ENCODE measurements at regions not wholly inside any gene's neighbourhood (a gene's known extent, or its start where the extent isn't known, plus 50 kb on each side); places are given as distances from the start of the nearest gene placed in this dataset.

- TF ChIP-seq, protein P1, sequence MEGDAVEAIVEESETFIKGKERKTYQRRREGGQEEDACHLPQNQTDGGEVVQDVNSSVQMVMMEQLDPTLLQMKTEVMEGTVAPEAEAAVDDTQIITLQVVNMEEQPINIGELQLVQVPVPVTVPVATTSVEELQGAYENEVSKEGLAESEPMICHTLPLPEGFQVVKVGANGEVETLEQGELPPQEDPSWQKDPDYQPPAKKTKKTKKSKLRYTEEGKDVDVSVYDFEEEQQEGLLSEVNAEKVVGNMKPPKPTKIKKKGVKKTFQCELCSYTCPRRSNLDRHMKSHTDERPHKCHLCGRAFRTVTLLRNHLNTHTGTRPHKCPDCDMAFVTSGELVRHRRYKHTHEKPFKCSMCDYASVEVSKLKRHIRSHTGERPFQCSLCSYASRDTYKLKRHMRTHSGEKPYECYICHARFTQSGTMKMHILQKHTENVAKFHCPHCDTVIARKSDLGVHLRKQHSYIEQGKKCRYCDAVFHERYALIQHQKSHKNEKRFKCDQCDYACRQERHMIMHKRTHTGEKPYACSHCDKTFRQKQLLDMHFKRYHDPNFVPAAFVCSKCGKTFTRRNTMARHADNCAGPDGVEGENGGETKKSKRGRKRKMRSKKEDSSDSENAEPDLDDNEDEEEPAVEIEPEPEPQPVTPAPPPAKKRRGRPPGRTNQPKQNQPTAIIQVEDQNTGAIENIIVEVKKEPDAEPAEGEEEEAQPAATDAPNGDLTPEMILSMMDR (IDR thresholded peaks at IDR 0.05; ENCODE audit: insufficient read depth in 1 of 2, low read depth in 1 of 2, low read length in 1 of 2, severe bottlenecking in 1 of 2, unreplicated experiment in 1 of 2), result no peak
- intact Hi-C loops (cut with micrococcal nuclease; ENCODE audit: unreplicated experiment), result loop anchor here (1.0 kb wide), 4 partner anchors 15 to 169 kb away; no protein-coding TSS in a partner anchor
- H3K4me3 Mint-ChIP-seq (ENCODE audit: unreplicated experiment), result peak overlapping the region; percentile 53
- H3K36me3 Mint-ChIP-seq (ENCODE audit: insufficient read depth, unreplicated experiment), result peaks cover 14% of the 10 kb centered on the region
- H3K27ac Mint-ChIP-seq (ENCODE audit: unreplicated experiment), result peak overlapping the region; percentile 79
- peak; percentile 80 to 83 for DNase-seq
- peaks cover 25% of the 10 kb centered on the region for H3K4me1 Mint-ChIP-seq (ENCODE audit: low read depth, unreplicated experiment)
- no peaks in the 10 kb centered on the region for H3K9me3 Mint-ChIP-seq (ENCODE audit: unreplicated experiment)
- ChIA-PET POLR2A (interaction anchor here (0.6 kb wide), 1 partner anchor 129 kb away, joined by 3 read pairs; no protein-coding TSS in a partner anchor), CTCF (interaction anchor here (1.1 kb wide), 1 partner anchor 169 kb away, joined by 3 read pairs; no protein-coding TSS in a partner anchor)
- no peaks in the 10 kb centered on the region for H3K27me3 Mint-ChIP-seq (ENCODE audit: insufficient read depth, unreplicated experiment)
- H3K4me3 ChIP-seq (ENCODE audit: low read depth, low read length), result no peak overlapping the region
- no peaks in the 10 kb centered on the region for H3K36me3 ChIP-seq (ENCODE audit: control insufficient read depth, insufficient read depth, low read length)
- no peaks in the 10 kb centered on the region for H3K27me3 ChIP-seq (replicated peaks; ENCODE audit: control insufficient read depth, insufficient read depth, low read length)
- H3K4me1 ChIP-seq, result peaks cover 50% of the 10 kb centered on the region
- H3K9me3 ChIP-seq, result no peaks in the 10 kb centered on the region
- no TSS peak for BruUV-seq (replicated peaks)
Observed at GRCh38 chr12:46492471-46493085, 120.0 kb upstream of the SLC38A2 start.

- POLR2A ChIA-PET, result interaction anchor here (0.6 kb wide), 1 partner anchor 128 kb away, joined by 3 read pairs; no protein-coding TSS in a partner anchor
- no peak for DNase-seq
- H3K9me3 Mint-ChIP-seq (ENCODE audit: unreplicated experiment), result no peaks in the 10 kb centered on the region
- Histone ChIP-seq H3K27me3 (replicated peaks; ENCODE audit: control insufficient read depth, insufficient read depth, low read length) (no peaks in the 10 kb centered on the region), H3K36me3 (ENCODE audit: control insufficient read depth, insufficient read depth, low read length) (no peaks in the 10 kb centered on the region), H3K4me3 (ENCODE audit: low read depth, low read length) (no peak overlapping the region), H3K4me1 (peaks cover 50% of the 10 kb centered on the region), H3K9me3 (no peaks in the 10 kb centered on the region)
- CTCF ChIA-PET, result no interaction called here
- intact Hi-C loops (cut with micrococcal nuclease; ENCODE audit: unreplicated experiment), result no loop called here
- no peak overlapping the region for H3K27ac Mint-ChIP-seq (ENCODE audit: unreplicated experiment)
- no TSS peak for BruUV-seq (replicated peaks)
- TF ChIP-seq, protein P1 (IDR thresholded peaks at IDR 0.05; ENCODE audit: insufficient read depth in 1 of 2, low read depth in 1 of 2, low read length in 1 of 2, severe bottlenecking in 1 of 2, unreplicated experiment in 1 of 2), result no peak
- H3K4me3 Mint-ChIP-seq (ENCODE audit: unreplicated experiment), result no peak overlapping the region
- peaks cover 25% of the 10 kb centered on the region for H3K4me1 Mint-ChIP-seq (ENCODE audit: low read depth, unreplicated experiment)
- peaks cover 14% of the 10 kb centered on the region for H3K36me3 Mint-ChIP-seq (ENCODE audit: insufficient read depth, unreplicated experiment)
- no peaks in the 10 kb centered on the region for H3K27me3 Mint-ChIP-seq (ENCODE audit: insufficient read depth, unreplicated experiment)
Observed at GRCh38 chr12:46491548-46491947, 119.0 kb upstream of the SLC38A2 start.

GRCh38 chr12:46490635-46491034 lies 118.1 kb upstream of the SLC38A2 start:
- Mint-ChIP-seq H3K4me1 (ENCODE audit: low read depth, unreplicated experiment) (peaks cover 25% of the 10 kb centered on the region), H3K27ac (ENCODE audit: unreplicated experiment) (no peak overlapping the region), H3K4me3 (ENCODE audit: unreplicated experiment) (no peak overlapping the region), H3K36me3 (ENCODE audit: insufficient read depth, unreplicated experiment) (peaks cover 14% of the 10 kb centered on the region), H3K27me3 (ENCODE audit: insufficient read depth, unreplicated experiment) (no peaks in the 10 kb centered on the region), H3K9me3 (ENCODE audit: unreplicated experiment) (no peaks in the 10 kb centered on the region)
- H3K9me3 ChIP-seq, result no peaks in the 10 kb centered on the region
- H3K4me1 ChIP-seq, result peaks cover 50% of the 10 kb centered on the region
- CTCF ChIA-PET, result no interaction called here
- no TSS peak for BruUV-seq (replicated peaks)
- no peak for DNase-seq
- intact Hi-C loops (cut with micrococcal nuclease; ENCODE audit: unreplicated experiment), result no loop called here
- POLR2A ChIA-PET, result interaction anchor here (0.6 kb wide), 1 partner anchor 133 kb away, joined by 4 read pairs; no protein-coding TSS in a partner anchor
- no peak overlapping the region for H3K4me3 ChIP-seq (ENCODE audit: low read depth, low read length)
- TF ChIP-seq, protein P1 (IDR thresholded peaks at IDR 0.05; ENCODE audit: insufficient read depth in 1 of 2, low read depth in 1 of 2, low read length in 1 of 2, severe bottlenecking in 1 of 2, unreplicated experiment in 1 of 2), result no peak
- H3K27me3 ChIP-seq (replicated peaks; ENCODE audit: control insufficient read depth, insufficient read depth, low read length), result no peaks in the 10 kb centered on the region
- H3K36me3 ChIP-seq (ENCODE audit: control insufficient read depth, insufficient read depth, low read length), result no peaks in the 10 kb centered on the region
